Smooth muscle cell (in vitro differentiated cells): ENCODE measurements at regions not wholly inside any gene's neighbourhood (a gene's known extent, or its start where the extent isn't known, plus 50 kb on each side); places are given as distances from the start of the nearest gene placed in this dataset.
"Not testable (repeated sequence)": the region's sequence is repeated elsewhere in the genome, so short reads cannot be mapped to it uniquely, and the experiment has no call there.

ENCODE experiments used
- DNase-seq: peaks from one replicate; lab custom pipeline; 2025; ENCODE audit not compliant: unreplicated experiment; lab: John Stamatoyannopoulos, UW
- H2AFZ ChIP-seq: fragments of 200-600 bp; sonication (generic); 2 replicates; pipeline ENCODE4 v1.6.0; 2016; ENCODE audit warnings: antibody characterized with exemption, low read depth, mild to moderate bottlenecking
- H3F3A ChIP-seq: fragments of 200-600 bp; sonication (generic); 2 replicates; pipeline ENCODE4 v1.6.0; 2017; ENCODE audit warnings: antibody characterized with exemption, low read depth
- H3K27ac ChIP-seq: fragments of 200-600 bp; sonication (generic); 2 replicates; pipeline ENCODE4 v1.5.1; 2016; ENCODE audit warnings: low read depth, mild to moderate bottlenecking
- H3K27me3 ChIP-seq: fragments of 200-600 bp; sonication (generic); 2 replicates; pipeline ENCODE4 v1.6.1; 2016; ENCODE audit warnings: low read depth, mild to moderate bottlenecking
- H3K36me3 ChIP-seq: fragments of 200-600 bp; sonication (generic); 2 replicates; pipeline ENCODE4 v1.5.1; 2016; ENCODE audit warnings: low read depth
- H3K4me1 ChIP-seq: fragments of 200-600 bp; sonication (generic); 2 replicates; pipeline ENCODE4 v1.5.1; 2016; ENCODE audit warnings: low read depth
- H3K4me2 ChIP-seq: fragments of 200-600 bp; sonication (generic); 2 replicates; pipeline ENCODE4 v1.6.0; 2016; ENCODE audit warnings: mild to moderate bottlenecking
- H3K4me3 ChIP-seq: fragments of 200-600 bp; sonication (generic); 2 replicates; pipeline ENCODE4 v1.5.1; 2016; ENCODE audit warnings: mild to moderate bottlenecking
- H3K79me2 ChIP-seq: fragments of 200-600 bp; sonication (generic); 2 replicates; pipeline ENCODE4 v1.6.0; 2016; ENCODE audit warnings: low read depth, mild to moderate bottlenecking
- H3K9ac ChIP-seq: fragments of 200-600 bp; sonication (generic); 2 replicates; pipeline ENCODE4 v1.6.0; 2016; ENCODE audit warnings: low read depth
- H3K9me3 ChIP-seq: fragments of 200-600 bp; sonication (generic); replicated peaks from 2 replicates; pipeline ENCODE4 v1.5.1; 2016; ENCODE audit warnings: low read depth
- H4K20me1 ChIP-seq: fragments of 200-600 bp; sonication (generic); 2 replicates; pipeline ENCODE4 v1.6.0; 2016; ENCODE audit warnings: low read depth
- WGBS: methylation state at CpG from one replicate; pipeline ENCODE4 v1.1.7; 2016; ENCODE audit warnings: low lambda C conversion rate; 5-methylcytosine and 5-hydroxymethylcytosine counted together
- TF ChIP-seq, protein P1 (sequence below): fragments of 200-600 bp; sonication (generic); IDR thresholded peaks from 2 replicates; pipeline ENCODE4 v1.5.1; 2017; ENCODE audit warnings: borderline replicate concordance, mild to moderate bottlenecking, antibody characterized with exemption; ENCODE audit not compliant: insufficient read depth, poor library complexity, severe bottlenecking

GRCh38 chr2:13666582-13667414, 950.1 kb downstream of the TRIB2 start:
- Histone ChIP-seq H3K4me3 (no peak overlapping the region), H3K79me2 (no peaks in the 10 kb centered on the region), H3K27ac (no peak overlapping the region), H3K9me3 (no peaks in the 10 kb centered on the region), H3K36me3 (no peaks in the 10 kb centered on the region), H3K27me3 (no peaks in the 10 kb centered on the region), H3K9ac (no peak overlapping the region), H4K20me1 (no peaks in the 10 kb centered on the region), H2AFZ (no peak overlapping the region), H3K4me1 (no peaks in the 10 kb centered on the region), H3K4me2 (no peak overlapping the region), H3F3A (no peaks in the 10 kb centered on the region)
- TF ChIP-seq, protein P1, sequence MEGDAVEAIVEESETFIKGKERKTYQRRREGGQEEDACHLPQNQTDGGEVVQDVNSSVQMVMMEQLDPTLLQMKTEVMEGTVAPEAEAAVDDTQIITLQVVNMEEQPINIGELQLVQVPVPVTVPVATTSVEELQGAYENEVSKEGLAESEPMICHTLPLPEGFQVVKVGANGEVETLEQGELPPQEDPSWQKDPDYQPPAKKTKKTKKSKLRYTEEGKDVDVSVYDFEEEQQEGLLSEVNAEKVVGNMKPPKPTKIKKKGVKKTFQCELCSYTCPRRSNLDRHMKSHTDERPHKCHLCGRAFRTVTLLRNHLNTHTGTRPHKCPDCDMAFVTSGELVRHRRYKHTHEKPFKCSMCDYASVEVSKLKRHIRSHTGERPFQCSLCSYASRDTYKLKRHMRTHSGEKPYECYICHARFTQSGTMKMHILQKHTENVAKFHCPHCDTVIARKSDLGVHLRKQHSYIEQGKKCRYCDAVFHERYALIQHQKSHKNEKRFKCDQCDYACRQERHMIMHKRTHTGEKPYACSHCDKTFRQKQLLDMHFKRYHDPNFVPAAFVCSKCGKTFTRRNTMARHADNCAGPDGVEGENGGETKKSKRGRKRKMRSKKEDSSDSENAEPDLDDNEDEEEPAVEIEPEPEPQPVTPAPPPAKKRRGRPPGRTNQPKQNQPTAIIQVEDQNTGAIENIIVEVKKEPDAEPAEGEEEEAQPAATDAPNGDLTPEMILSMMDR: no peak
- no peak for DNase-seq
- WGBS: 63% methylated on average over 3 of the region's 3 CpGs

DNA sequence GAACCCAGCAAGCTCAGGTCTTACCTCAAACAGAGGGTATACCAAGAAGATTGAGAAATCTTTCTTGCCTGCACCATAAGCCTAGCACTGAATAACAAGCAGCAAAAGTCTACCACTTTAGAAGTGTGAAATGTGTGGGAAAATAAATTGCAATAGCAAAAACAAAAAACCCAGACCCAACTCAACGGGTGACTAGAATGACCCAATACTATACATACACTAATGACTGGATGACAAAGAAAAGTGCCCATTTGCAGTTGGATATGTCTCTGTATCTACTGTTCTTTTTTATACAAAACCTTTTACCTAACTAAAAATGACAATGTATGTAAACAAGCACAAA, 950.6 kb downstream of the TRIB2 start:
- 70% methylated on average over 1 of the region's 1 CpG for WGBS
- Histone ChIP-seq H3K36me3 (no peaks in the 10 kb centered on the region), H3K9me3 (no peaks in the 10 kb centered on the region), H3K4me2 (no peak overlapping the region), H4K20me1 (no peaks in the 10 kb centered on the region), H3F3A (no peaks in the 10 kb centered on the region), H3K4me3 (no peak overlapping the region), H3K79me2 (no peaks in the 10 kb centered on the region), H3K27me3 (no peaks in the 10 kb centered on the region), H3K9ac (no peak overlapping the region), H3K27ac (no peak overlapping the region), H3K4me1 (no peaks in the 10 kb centered on the region), H2AFZ (no peak overlapping the region)
- no peak for DNase-seq
- TF ChIP-seq, protein P1: no peak

- WGBS: 40% methylated on average over 3 of the region's 3 CpGs
Observed at GRCh38 chr2:13669607-13670006, 952.9 kb downstream of the TRIB2 start.

DNA sequence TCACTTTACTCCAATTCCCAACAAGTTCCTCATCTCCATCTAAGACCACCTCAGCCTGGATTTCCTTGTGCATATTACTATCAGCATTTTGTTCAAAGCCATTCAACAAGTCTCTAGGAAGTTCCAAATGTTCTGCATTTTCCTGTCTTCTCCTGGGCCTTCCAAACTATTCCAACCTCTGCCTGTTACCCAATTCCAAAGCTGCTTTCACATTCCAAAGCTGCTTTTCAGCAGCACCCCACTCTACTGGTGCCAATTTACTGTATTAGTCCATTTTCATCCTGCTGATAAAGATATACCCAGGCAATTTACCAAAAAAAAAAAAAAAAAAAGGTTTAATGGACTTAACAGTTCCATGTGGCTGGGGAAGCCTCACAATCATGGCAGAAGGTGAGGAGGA, 957.1 kb downstream of the TRIB2 start:
- not testable (repeated sequence) for H3K79me2 ChIP-seq, H3K27me3 ChIP-seq, H3K9me3 ChIP-seq, H4K20me1 ChIP-seq, H3K36me3 ChIP-seq, DNase-seq, H3K4me3 ChIP-seq, H3K4me1 ChIP-seq, H3K9ac ChIP-seq, H3K27ac ChIP-seq, H3F3A ChIP-seq, H3K4me2 ChIP-seq, H2AFZ ChIP-seq

More at GRCh38 chr2:13669607-13670006, 952.9 kb downstream of the TRIB2 start:
- Histone ChIP-seq H4K20me1 (no peaks in the 10 kb centered on the region), H3K27ac (no peak overlapping the region), H3K9ac (no peak overlapping the region), H3F3A (no peaks in the 10 kb centered on the region), H3K4me3 (no peak overlapping the region), H3K9me3 (no peaks in the 10 kb centered on the region), H3K4me2 (no peak overlapping the region), H3K4me1 (no peaks in the 10 kb centered on the region), H2AFZ (no peak overlapping the region), H3K36me3 (no peaks in the 10 kb centered on the region), H3K27me3 (no peaks in the 10 kb centered on the region), H3K79me2 (no peaks in the 10 kb centered on the region)
- TF ChIP-seq, protein P1: no peak
- DNase-seq: no peak
